CD4-positive, alpha-beta T cell treated with Interleukin-17A for 4 hours (primary cell): ENCODE measurements at regions not wholly inside any gene's neighbourhood (a gene's known extent, or its start where the extent isn't known, plus 50 kb on each side); places are given as distances from the start of the nearest gene placed in this dataset.
A peak's percentile ranks its signal among the peaks of the same experiment; 100 is the strongest.
"Not testable (repeated sequence)": the region's sequence is repeated elsewhere in the genome, so short reads cannot be mapped to it uniquely, and the experiment has no call there.

ENCODE experiments used
- DNase-seq: peaks from one replicate; pipeline ENCODE4 v3.0.0-alpha.2; 2020; ENCODE audit warnings: mixed read lengths

GRCh38 chr9:66152406-66152805, 415.5 kb downstream of the FOXD4L4 start:
- DNase-seq: not testable (repeated sequence)

- peak; percentile 37 for DNase-seq
These were observed 416.2 kb downstream of the FOXD4L4 start for GRCh38 chr9:66153021-66153725.

- DNase-seq: not testable (repeated sequence)
These were observed 417.2 kb downstream of the FOXD4L4 start for GRCh38 chr9:66153971-66154691.

- not testable (repeated sequence) for DNase-seq
These were observed 445.4 kb downstream of the FOXD4L4 start for GRCh38 chr9:66182316-66182715.

- DNase-seq: not testable (repeated sequence)
These were observed 446.7 kb downstream of the FOXD4L4 start for GRCh38 chr9:66183648-66184047.

- not testable (repeated sequence) for DNase-seq
These were observed 460.3 kb downstream of the FOXD4L4 start for GRCh38 chr9:66197199-66197598.

GRCh38 chr9:66198421-66198820, 461.5 kb downstream of the FOXD4L4 start:
- DNase-seq: not testable (repeated sequence)

GRCh38 chr9:66206617-66207016, 469.7 kb downstream of the FOXD4L4 start:
- DNase-seq: not testable (repeated sequence)

- not testable (repeated sequence) for DNase-seq
These were observed 471.0 kb downstream of the FOXD4L4 start for GRCh38 chr9:66207914-66208313.

GRCh38 chr9:66244763-66245162, 507.8 kb downstream of the FOXD4L4 start:
- DNase-seq: not testable (repeated sequence)

- not testable (repeated sequence) for DNase-seq
These were observed 508.5 kb downstream of the FOXD4L4 start for GRCh38 chr9:66245481-66245880.

- not testable (repeated sequence) for DNase-seq
These were observed 520.6 kb downstream of the FOXD4L4 start for GRCh38 chr9:66257581-66257980.

GRCh38 chr9:66261576-66261975, 524.6 kb downstream of the FOXD4L4 start:
- not testable (repeated sequence) for DNase-seq

- DNase-seq: not testable (repeated sequence)
These were observed 526.7 kb downstream of the FOXD4L4 start for GRCh38 chr9:66263621-66264020.

- DNase-seq: not testable (repeated sequence)
These were observed 527.8 kb downstream of the FOXD4L4 start for GRCh38 chr9:66264786-66265185.

GRCh38 chr9:66266202-66266601, 529.3 kb downstream of the FOXD4L4 start:
- peak; percentile 3 for DNase-seq

- DNase-seq: not testable (repeated sequence)
These were observed 530.0 kb downstream of the FOXD4L4 start for GRCh38 chr9:66266856-66267430.

- DNase-seq: peak; percentile 22
These were observed 530.7 kb downstream of the FOXD4L4 start for GRCh38 chr9:66267684-66268083.

- not testable (repeated sequence) for DNase-seq
These were observed 532.1 kb downstream of the FOXD4L4 start for GRCh38 chr9:66269024-66269423.

GRCh38 chr9:66269783-66270182, 532.8 kb downstream of the FOXD4L4 start:
- not testable (repeated sequence) for DNase-seq

- not testable (repeated sequence) for DNase-seq
These were observed 541.9 kb downstream of the FOXD4L4 start for GRCh38 chr9:66278809-66279208.
